Loucy (cell line): ENCODE measurements at regions not wholly inside any gene's neighbourhood (a gene's known extent, or its start where the extent isn't known, plus 50 kb on each side); places are given as distances from the start of the nearest gene placed in this dataset.

Experiments used
- CTCF ChIP-seq: fragments of 200-600 bp; sonication (generic); conservative IDR thresholded peaks from 2 replicates; pipeline ENCODE4 v1.5.1; 2014; ENCODE audit warnings: mild to moderate bottlenecking, antibody characterized with exemption, low read length
- EZH2phosphoT487 ChIP-seq: fragments of 200-600 bp; IDR thresholded peaks from 2 replicates; pipeline ENCODE4 v1.6.1; 2018; ENCODE audit warnings: antibody characterized with exemption, mild to moderate bottlenecking, moderate library complexity, borderline replicate concordance

- TF ChIP-seq CTCF, result no peak
- TF ChIP-seq EZH2phosphoT487, result no peak
Observed at GRCh38 chr4:134948110-134948642, 746.6 kb upstream of the PABPC4L start.
